ENCODE measurements at regions not wholly inside any gene's neighbourhood (a gene's known extent, or its start where the extent isn't known, plus 50 kb on each side); places are given as distances from the start of the nearest gene placed in this dataset.

- Histone ChIP-seq H3K79me2 (ENCODE audit: control insufficient read depth in 1 of 2, insufficient read depth in 2 of 2, low read length in 2 of 2) (no peaks in the 10 kb centered on the region), H4K20me1 (replicated peaks in 1 of 2; ENCODE audit: control insufficient read depth in 1 of 2, insufficient read depth in 2 of 2, low read length in 2 of 2) (no peaks in the 10 kb centered on the region), H3K56ac (replicated peaks; ENCODE audit: insufficient read length, low read depth, low read length) (no peak overlapping the region), H3K27me3 (replicated peaks in 1 of 4; ENCODE audit: control insufficient read depth in 3 of 4, extremely low read depth in 1 of 4, insufficient read depth in 3 of 4, low read length in 3 of 4) (no peaks in the 10 kb centered on the region), H3K14ac (ENCODE audit: insufficient read length) (no peak overlapping the region), H4K8ac (ENCODE audit: extremely low read depth, insufficient read depth, low read length) (no peak overlapping the region), H3K27ac (ENCODE audit: low read depth, low read length) (no peak overlapping the region), H2AFZ (ENCODE audit: low read length) (no peak overlapping the region), H2BK15ac (ENCODE audit: low read length) (no peak overlapping the region), H4K91ac (replicated peaks; ENCODE audit: insufficient read length, low read length) (no peak overlapping the region), H2BK12ac (ENCODE audit: low read depth, low read length) (no peak overlapping the region), H3K4me3 (ENCODE audit: extremely low read depth in 1 of 4, insufficient read depth in 2 of 4, low read depth in 3 of 4, low read length in 4 of 4) (no peak overlapping the region), H3K23me2 (ENCODE audit: low read depth, low read length) (no peaks in the 10 kb centered on the region), H2AK5ac (ENCODE audit: low read depth, low read length) (no peak overlapping the region), H4K5ac (ENCODE audit: insufficient read length, low read depth, low read length) (no peak overlapping the region), H3K23ac (ENCODE audit: insufficient read length) (no peak overlapping the region), H3K79me1 (ENCODE audit: low read depth, low read length) (no peaks in the 10 kb centered on the region), H2BK120ac (replicated peaks; ENCODE audit: low read depth, low read length) (no peak overlapping the region), H3K4me2 (ENCODE audit: insufficient read depth in 1 of 2, low read depth in 2 of 2, low read length in 2 of 2) (no peak overlapping the region), H3K36me3 (ENCODE audit: control insufficient read depth in 2 of 4, insufficient read depth in 4 of 4, low read length in 3 of 4) (no peaks in the 10 kb centered on the region), H3K4ac (replicated peaks; ENCODE audit: insufficient read length, low read depth, low read length) (no peak overlapping the region), H2BK5ac (ENCODE audit: low read depth, low read length) (no peak overlapping the region), H3K4me1 (replicated peaks in 1 of 4; ENCODE audit: control insufficient read depth in 3 of 4, insufficient read depth in 4 of 4, low read length in 3 of 4) (peaks cover 2 to 4% (median 3%) of the 10 kb centered on the region in 4 experiments; a peak in 3 of 7 replicates), H3K9me3 (ENCODE audit: insufficient read depth in 2 of 2, low read depth in 1 of 2, low read length in 1 of 2) (no peaks in the 10 kb centered on the region), H2BK20ac (ENCODE audit: low read length) (no peak overlapping the region), H3K18ac (ENCODE audit: extremely low read depth, low read length) (no peak overlapping the region), H3K9ac (replicated peaks in 1 of 4; ENCODE audit: extremely low read depth in 1 of 4, low read depth in 3 of 4, low read length in 3 of 4) (no peak overlapping the region)
- ChIA-PET POLR2A (ENCODE audit: partially characterized antibody) (interaction anchor here (0.9 to 1.3 kb wide), 2 partner anchors 9 to 23 kb away, joined by 3 to 4 read pairs; no protein-coding TSS in a partner anchor), CTCF (ENCODE audit: partially characterized antibody) (no interaction called here)
- whole genome bisulfite sequencing, 2 experiments (ENCODE audit: extremely low coverage in 1 of 2, insufficient coverage in 1 of 2, insufficient read length in 1 of 2, insufficient replicate concordance in 2 of 2, low coverage in 1 of 2, low lambda C conversion rate in 2 of 2, missing lambda C conversion rate in 1 of 2), result 94% methylated on average over 3 of the region's 3 CpGs; no CpG with 5 or more reads in 1 of the 2 experiments
- FAIRE-seq (no peak), DNase-seq (ENCODE audit: low read depth in 1 of 2, low spot score in 2 of 2) (no peak)
- no peak for TF ChIP-seq ATF3 (IDR thresholded peaks at IDR 0.05; ENCODE audit: insufficient read depth, low read depth, low read length)
- TF ChIP-seq RNF2 (IDR thresholded peaks at IDR 0.05; ENCODE audit: borderline replicate concordance, low read depth, low read length, missing control alignments, poor library complexity, severe bottlenecking), result no peak
Observed at GRCh38 chr2:104438481-104438880, 415.4 kb upstream of the POU3F3 start.

All from H1 (cell line).